Panc1 (cell line): ENCODE measurements at regions not wholly inside any gene's neighbourhood (a gene's known extent, or its start where the extent isn't known, plus 50 kb on each side); places are given as distances from the start of the nearest gene placed in this dataset.

Experiments used
- ATAC-seq: fragments of 200-7000 bp; cut with Tn5 transposase; 2 replicates; pipeline ENCODE4 v1.9.1; 2020; ENCODE audit warnings: mild to moderate bottlenecking, moderate library complexity
- BruUV-seq: library from RNA; stranded (reverse); fragments of 400-500 nt; replicated peaks from 2 replicates; lab custom pipeline; 2021; lab: Mats Ljungman, UMichigan
- CTCF ChIA-PET: fragments of 300-600 bp; sonication (Branson Sonifier 250); formaldehyde crosslinking; loops from one replicate; lab custom pipeline; 2022; ENCODE audit warnings: antibody characterized with exemption; lab: Charles Lee
- POLR2A ChIA-PET: fragments of 300-600 bp; sonication (Branson Sonifier 250); formaldehyde crosslinking; loops from one replicate; lab custom pipeline; 2022; ENCODE audit warnings: antibody characterized with exemption; lab: Charles Lee
- DNase-seq: peaks from one replicate; pipeline ENCODE4 v3.0.0-alpha.2; 2010; ENCODE audit warnings: low read depth, low spot score
- H3K27ac ChIP-seq: 2 replicates; pipeline ENCODE4 v1.5.1; 2011; ENCODE audit warnings: mild to moderate bottlenecking, low read length, inconsistent platforms
- H3K27me3 ChIP-seq: fragments of 200-500 bp; sonication (Bioruptor generic); 2 replicates; pipeline ENCODE4 v1.6.0; 2014; ENCODE audit warnings: low read length, inconsistent platforms; ENCODE audit not compliant: control insufficient read depth, insufficient read depth
- H3K36me3 ChIP-seq: fragments of 200-500 bp; sonication (Bioruptor generic); 2 replicates; pipeline ENCODE4 v1.5.1; 2014; ENCODE audit warnings: inconsistent platforms, mild to moderate bottlenecking, low read length, moderate library complexity; ENCODE audit not compliant: control insufficient read depth, insufficient read depth
- H3K4me1 ChIP-seq: 2 replicates; pipeline ENCODE4 v1.5.1; 2011; ENCODE audit warnings: inconsistent platforms, mild to moderate bottlenecking, low read length, moderate library complexity; ENCODE audit not compliant: control insufficient read depth, insufficient read depth
- H3K4me3 ChIP-seq, 2 experiments: 2 replicates each; pipeline ENCODE4 v1.5.1; 2011 to 2012; ENCODE audit warnings: low read depth in 2 of 2, low read length in 2 of 2, mild to moderate bottlenecking in 2 of 2, inconsistent platforms in 1 of 2, moderate library complexity in 1 of 2
- H3K9me3 ChIP-seq: fragments of 200-500 bp; sonication (Bioruptor generic); 2 replicates; pipeline ENCODE4 v1.5.1; 2014; ENCODE audit warnings: low read depth, mild to moderate bottlenecking, inconsistent platforms, low read length, moderate library complexity; ENCODE audit not compliant: control insufficient read depth, insufficient read depth
- POLR2AphosphoS5 ChIP-seq: IDR thresholded peaks from 2 replicates; pipeline ENCODE4 v1.6.1; 2012; ENCODE audit warnings: mild to moderate bottlenecking, low read depth, low read length, moderate library complexity
- SIN3A ChIP-seq: IDR thresholded peaks from 2 replicates; pipeline ENCODE4 v1.6.1; 2012; ENCODE audit warnings: low read depth, mild to moderate bottlenecking, low read length, moderate library complexity, borderline replicate concordance; ENCODE audit not compliant: insufficient read depth
- TCF7L2 ChIP-seq: IDR thresholded peaks from 2 replicates; pipeline ENCODE4 v1.6.1; 2011; ENCODE audit warnings: mild to moderate bottlenecking, low read depth, low read length, inconsistent platforms
- in situ Hi-C: cut with HindIII; loops from 2 replicates; pipeline ENCODE4 v1.10.0; 2016; ENCODE audit warnings: low sequenced_read_pairs, low pct_unique_long_range_greater_than_20kb
- intact Hi-C: fragments of 100-400 bp; cut with micrococcal nuclease; formaldehyde crosslinking; loops from one replicate; pipeline ENCODE4 v1.10.0; 2022; ENCODE audit not compliant: unreplicated experiment
- TF ChIP-seq, protein P1 (sequence below), 2 experiments: IDR thresholded peaks; 2 replicates each; pipeline ENCODE4 v1.6.1; 2011 to 2012; ENCODE audit warnings: low read depth in 2 of 2, control low read depth in 1 of 2, low read length in 1 of 2, mild to moderate bottlenecking in 1 of 2, moderate library complexity in 1 of 2; ENCODE audit not compliant: insufficient read depth in 1 of 2
- TF ChIP-seq, protein P2 (sequence below): fragments of 450-650 bp; IDR thresholded peaks from 2 replicates; pipeline ENCODE4 v1.5.1; 2017; ENCODE audit warnings: mild to moderate bottlenecking

DNA sequence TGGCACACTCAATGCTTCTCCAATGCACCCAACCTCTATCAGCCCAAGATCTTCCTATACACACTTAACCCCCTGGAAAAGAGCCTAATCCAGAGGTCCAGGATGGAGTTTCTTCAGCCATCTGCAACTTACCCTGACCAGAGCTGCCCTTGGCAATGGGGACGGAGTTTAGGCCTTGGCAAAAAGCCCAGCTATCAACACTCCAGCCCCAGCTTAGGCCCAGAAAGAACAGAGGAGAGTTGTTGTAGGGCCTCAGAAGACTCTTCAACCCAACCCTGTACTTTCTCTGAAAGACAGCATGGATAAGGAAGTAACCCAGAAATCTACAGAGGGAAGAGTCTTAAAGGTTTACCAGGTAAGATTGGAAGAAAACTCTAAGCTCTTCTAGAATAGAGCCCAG lies 219.3 kb upstream of the PELI2 start:
- Histone ChIP-seq H3K4me1 (no peaks in the 10 kb centered on the region), H3K9me3 (no peaks in the 10 kb centered on the region), H3K4me3 (no peak overlapping the region), H3K27me3 (no peaks in the 10 kb centered on the region), H3K36me3 (no peaks in the 10 kb centered on the region), H3K27ac (no peak overlapping the region)
- in situ Hi-C loops (no loop called here), intact Hi-C loops (no loop called here)
- no TSS peak for BruUV-seq
- DNase-seq (no peak), ATAC-seq (no peak)
- no peak for TF ChIP-seq SIN3A
- TF ChIP-seq, protein P1, sequence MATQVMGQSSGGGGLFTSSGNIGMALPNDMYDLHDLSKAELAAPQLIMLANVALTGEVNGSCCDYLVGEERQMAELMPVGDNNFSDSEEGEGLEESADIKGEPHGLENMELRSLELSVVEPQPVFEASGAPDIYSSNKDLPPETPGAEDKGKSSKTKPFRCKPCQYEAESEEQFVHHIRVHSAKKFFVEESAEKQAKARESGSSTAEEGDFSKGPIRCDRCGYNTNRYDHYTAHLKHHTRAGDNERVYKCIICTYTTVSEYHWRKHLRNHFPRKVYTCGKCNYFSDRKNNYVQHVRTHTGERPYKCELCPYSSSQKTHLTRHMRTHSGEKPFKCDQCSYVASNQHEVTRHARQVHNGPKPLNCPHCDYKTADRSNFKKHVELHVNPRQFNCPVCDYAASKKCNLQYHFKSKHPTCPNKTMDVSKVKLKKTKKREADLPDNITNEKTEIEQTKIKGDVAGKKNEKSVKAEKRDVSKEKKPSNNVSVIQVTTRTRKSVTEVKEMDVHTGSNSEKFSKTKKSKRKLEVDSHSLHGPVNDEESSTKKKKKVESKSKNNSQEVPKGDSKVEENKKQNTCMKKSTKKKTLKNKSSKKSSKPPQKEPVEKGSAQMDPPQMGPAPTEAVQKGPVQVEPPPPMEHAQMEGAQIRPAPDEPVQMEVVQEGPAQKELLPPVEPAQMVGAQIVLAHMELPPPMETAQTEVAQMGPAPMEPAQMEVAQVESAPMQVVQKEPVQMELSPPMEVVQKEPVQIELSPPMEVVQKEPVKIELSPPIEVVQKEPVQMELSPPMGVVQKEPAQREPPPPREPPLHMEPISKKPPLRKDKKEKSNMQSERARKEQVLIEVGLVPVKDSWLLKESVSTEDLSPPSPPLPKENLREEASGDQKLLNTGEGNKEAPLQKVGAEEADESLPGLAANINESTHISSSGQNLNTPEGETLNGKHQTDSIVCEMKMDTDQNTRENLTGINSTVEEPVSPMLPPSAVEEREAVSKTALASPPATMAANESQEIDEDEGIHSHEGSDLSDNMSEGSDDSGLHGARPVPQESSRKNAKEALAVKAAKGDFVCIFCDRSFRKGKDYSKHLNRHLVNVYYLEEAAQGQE (IDR thresholded peaks at IDR 0.05; ENCODE audit: insufficient read depth in 1 of 2, low read depth in 2 of 2, low read length in 1 of 2): no peak
- TF ChIP-seq TCF7L2: no peak
- TF ChIP-seq, protein P2, sequence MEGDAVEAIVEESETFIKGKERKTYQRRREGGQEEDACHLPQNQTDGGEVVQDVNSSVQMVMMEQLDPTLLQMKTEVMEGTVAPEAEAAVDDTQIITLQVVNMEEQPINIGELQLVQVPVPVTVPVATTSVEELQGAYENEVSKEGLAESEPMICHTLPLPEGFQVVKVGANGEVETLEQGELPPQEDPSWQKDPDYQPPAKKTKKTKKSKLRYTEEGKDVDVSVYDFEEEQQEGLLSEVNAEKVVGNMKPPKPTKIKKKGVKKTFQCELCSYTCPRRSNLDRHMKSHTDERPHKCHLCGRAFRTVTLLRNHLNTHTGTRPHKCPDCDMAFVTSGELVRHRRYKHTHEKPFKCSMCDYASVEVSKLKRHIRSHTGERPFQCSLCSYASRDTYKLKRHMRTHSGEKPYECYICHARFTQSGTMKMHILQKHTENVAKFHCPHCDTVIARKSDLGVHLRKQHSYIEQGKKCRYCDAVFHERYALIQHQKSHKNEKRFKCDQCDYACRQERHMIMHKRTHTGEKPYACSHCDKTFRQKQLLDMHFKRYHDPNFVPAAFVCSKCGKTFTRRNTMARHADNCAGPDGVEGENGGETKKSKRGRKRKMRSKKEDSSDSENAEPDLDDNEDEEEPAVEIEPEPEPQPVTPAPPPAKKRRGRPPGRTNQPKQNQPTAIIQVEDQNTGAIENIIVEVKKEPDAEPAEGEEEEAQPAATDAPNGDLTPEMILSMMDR: no peak
- TF ChIP-seq POLR2AphosphoS5: no peak
- POLR2A ChIA-PET: no interaction called here
- CTCF ChIA-PET: no interaction called here

DNA sequence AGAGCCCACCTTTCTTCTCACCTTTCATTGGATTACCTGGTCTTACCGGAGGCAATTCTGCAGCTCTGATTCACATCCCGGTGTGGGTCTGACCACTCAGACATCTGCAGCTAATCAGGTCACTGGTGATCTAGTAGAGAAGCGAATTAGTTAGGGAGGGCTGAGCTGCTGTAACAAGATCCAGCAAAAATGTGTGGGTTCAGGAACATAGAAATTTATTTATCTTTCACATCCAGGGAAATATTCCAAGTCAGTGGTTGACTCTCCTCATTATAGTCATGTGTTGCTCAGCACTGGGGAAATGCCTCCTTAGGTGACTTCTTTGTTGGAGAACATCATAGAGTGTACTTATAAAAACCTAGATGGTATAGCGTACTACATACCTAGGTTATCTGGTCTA lies 218.7 kb upstream of the PELI2 start:
- ATAC-seq: no peak
- in situ Hi-C loops (no loop called here), intact Hi-C loops (no loop called here)
- ChIA-PET POLR2A (no interaction called here), CTCF (no interaction called here)
- Histone ChIP-seq H3K9me3 (no peaks in the 10 kb centered on the region), H3K27me3 (no peaks in the 10 kb centered on the region), H3K4me1 (no peaks in the 10 kb centered on the region), H3K27ac (no peak overlapping the region), H3K4me3 (no peak overlapping the region), H3K36me3 (no peaks in the 10 kb centered on the region)
- no peak for DNase-seq
- no TSS peak for BruUV-seq
- TF ChIP-seq, protein P1 (IDR thresholded peaks at IDR 0.05; ENCODE audit: insufficient read depth in 1 of 2, low read depth in 2 of 2, low read length in 1 of 2): no peak
- TF ChIP-seq TCF7L2 (no peak), SIN3A (no peak), POLR2AphosphoS5 (no peak)
- TF ChIP-seq, protein P2: no peak
